ENCODE measurements at regions not wholly inside any gene's neighbourhood (a gene's known extent, or its start where the extent isn't known, plus 50 kb on each side); places are given as distances from the start of the nearest gene placed in this dataset.

GRCh38 chr22:22387386-22387736 lies 121.2 kb downstream of the ZNF280B start:
- Mint-ChIP-seq H3K36me3 (no peaks in the 10 kb centered on the region), H3K27me3 (ENCODE audit: insufficient read depth, low read depth) (peaks cover 10% of the 10 kb centered on the region), H3K9me3 (peaks cover 14% of the 10 kb centered on the region), H3K4me3 (no peak overlapping the region), H3K27ac (no peak overlapping the region), H3K4me1 (no peaks in the 10 kb centered on the region)
- no peak for TF ChIP-seq EZH2phosphoT487 (IDR thresholded peaks at IDR 0.05)
- TF ChIP-seq EZH2 (IDR thresholded peaks at IDR 0.05), result no peak
- no peak for TF ChIP-seq CTCF (IDR thresholded peaks at IDR 0.05)
- Histone ChIP-seq H3K27me3 (peaks cover 100% of the 10 kb centered on the region), H3K79me2 (ENCODE audit: low read depth) (no peaks in the 10 kb centered on the region), H3K4me3 (no peak overlapping the region), H4K20me1 (ENCODE audit: low read depth) (no peaks in the 10 kb centered on the region), H3K9ac (no peak overlapping the region), H3K4me2 (no peak overlapping the region), H3K36me3 (no peaks in the 10 kb centered on the region), H3K9me3 (ENCODE audit: low read depth) (no peaks in the 10 kb centered on the region), H2AFZ (replicated peaks) (no peak overlapping the region), H3K27ac (no peak overlapping the region), H3F3A (ENCODE audit: low read depth) (no peaks in the 10 kb centered on the region), H3K4me1 (no peaks in the 10 kb centered on the region)
- DNase-seq (ENCODE audit: low spot score), result no peak

- Histone ChIP-seq H2AFZ (replicated peaks) (no peak overlapping the region), H3K9me3 (ENCODE audit: low read depth) (no peaks in the 10 kb centered on the region), H4K20me1 (ENCODE audit: low read depth) (no peaks in the 10 kb centered on the region), H3K4me3 (no peak overlapping the region), H3K4me2 (no peak overlapping the region), H3K9ac (no peak overlapping the region), H3K36me3 (no peaks in the 10 kb centered on the region), H3K27ac (no peak overlapping the region), H3K79me2 (ENCODE audit: low read depth) (no peaks in the 10 kb centered on the region), H3F3A (ENCODE audit: low read depth) (no peaks in the 10 kb centered on the region), H3K4me1 (no peaks in the 10 kb centered on the region), H3K27me3 (peaks cover 100% of the 10 kb centered on the region)
- Mint-ChIP-seq H3K27me3 (ENCODE audit: insufficient read depth, low read depth) (peaks cover 9% of the 10 kb centered on the region), H3K4me3 (no peak overlapping the region), H3K36me3 (no peaks in the 10 kb centered on the region), H3K4me1 (no peaks in the 10 kb centered on the region), H3K9me3 (peaks cover 19% of the 10 kb centered on the region), H3K27ac (no peak overlapping the region)
- TF ChIP-seq EZH2phosphoT487 (IDR thresholded peaks at IDR 0.05), result no peak
- no peak for TF ChIP-seq CTCF (IDR thresholded peaks at IDR 0.05)
- TF ChIP-seq EZH2 (IDR thresholded peaks at IDR 0.05), result no peak
- DNase-seq (ENCODE audit: low spot score), result no peak
These were observed 120.5 kb downstream of the ZNF280B start for GRCh38 chr22:22388090-22388489.

GRCh38 chr22:22388494-22388893 lies 120.0 kb downstream of the ZNF280B start:
- H3K27me3 Mint-ChIP-seq (ENCODE audit: insufficient read depth, low read depth), result peaks cover 5% of the 10 kb centered on the region

More at GRCh38 chr22:22388494-22388893, 120.0 kb downstream of the ZNF280B start:
- no peaks in the 10 kb centered on the region for H4K20me1 ChIP-seq (ENCODE audit: low read depth)
- H3K27ac ChIP-seq, result no peak overlapping the region
- no peak overlapping the region for H3K4me3 Mint-ChIP-seq
- DNase-seq (ENCODE audit: low spot score), result no peak
- H3K9me3 Mint-ChIP-seq, result peaks cover 23% of the 10 kb centered on the region
- no peaks in the 10 kb centered on the region for H3K9me3 ChIP-seq (ENCODE audit: low read depth)
- H3K27ac Mint-ChIP-seq, result no peak overlapping the region
- no peaks in the 10 kb centered on the region for H3K36me3 Mint-ChIP-seq
- H3K79me2 ChIP-seq (ENCODE audit: low read depth), result no peaks in the 10 kb centered on the region
- peaks cover 100% of the 10 kb centered on the region for H3K27me3 ChIP-seq
- H3K36me3 ChIP-seq, result no peaks in the 10 kb centered on the region
- H3K4me1 Mint-ChIP-seq, result no peaks in the 10 kb centered on the region
- TF ChIP-seq EZH2phosphoT487 (IDR thresholded peaks at IDR 0.05) (no peak), CTCF (IDR thresholded peaks at IDR 0.05) (no peak), EZH2 (IDR thresholded peaks at IDR 0.05) (no peak)
- H3K4me2 ChIP-seq, result no peak overlapping the region
- H3F3A ChIP-seq (ENCODE audit: low read depth), result no peaks in the 10 kb centered on the region
- H3K9ac ChIP-seq, result no peak overlapping the region
- no peak overlapping the region for H3K4me3 ChIP-seq
- no peaks in the 10 kb centered on the region for H3K4me1 ChIP-seq
- H2AFZ ChIP-seq (replicated peaks), result no peak overlapping the region

All from neural progenitor cell (in vitro differentiated cells).